ENCODE measurements at regions not wholly inside any gene's neighbourhood (a gene's known extent, or its start where the extent isn't known, plus 50 kb on each side); places are given as distances from the start of the nearest gene placed in this dataset.
A peak's percentile ranks its signal among the peaks of the same experiment; 100 is the strongest.
"Not testable (repeated sequence)": the region's sequence is repeated elsewhere in the genome, so short reads cannot be mapped to it uniquely, and the experiment has no call there.

DNA sequence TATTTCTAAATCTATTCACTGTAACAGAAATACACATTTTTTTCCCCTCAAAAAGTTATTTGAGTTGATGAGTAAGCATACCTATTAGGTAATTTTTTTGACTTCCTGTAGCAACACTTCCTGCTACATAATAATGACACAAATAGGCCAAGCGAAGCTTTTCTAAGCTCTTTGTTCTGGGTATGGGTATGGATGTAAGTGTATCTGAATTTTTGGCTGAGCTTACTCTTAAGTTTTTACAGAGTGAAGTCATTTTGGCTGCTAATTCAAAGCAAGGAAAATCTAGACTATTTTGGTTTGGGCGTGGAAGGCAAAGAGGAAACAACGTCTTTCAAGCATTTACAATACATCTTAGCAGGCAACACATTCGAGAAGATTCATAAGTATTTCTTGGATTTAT lies 1206.0 kb upstream of the FLRT2 start:
- no peaks in the 10 kb centered on the region for H3K9me3 ChIP-seq (ENCODE audit: control insufficient read depth in 2 of 3, insufficient read depth in 1 of 3, low read length in 3 of 3)
- TF ChIP-seq, protein P1, sequence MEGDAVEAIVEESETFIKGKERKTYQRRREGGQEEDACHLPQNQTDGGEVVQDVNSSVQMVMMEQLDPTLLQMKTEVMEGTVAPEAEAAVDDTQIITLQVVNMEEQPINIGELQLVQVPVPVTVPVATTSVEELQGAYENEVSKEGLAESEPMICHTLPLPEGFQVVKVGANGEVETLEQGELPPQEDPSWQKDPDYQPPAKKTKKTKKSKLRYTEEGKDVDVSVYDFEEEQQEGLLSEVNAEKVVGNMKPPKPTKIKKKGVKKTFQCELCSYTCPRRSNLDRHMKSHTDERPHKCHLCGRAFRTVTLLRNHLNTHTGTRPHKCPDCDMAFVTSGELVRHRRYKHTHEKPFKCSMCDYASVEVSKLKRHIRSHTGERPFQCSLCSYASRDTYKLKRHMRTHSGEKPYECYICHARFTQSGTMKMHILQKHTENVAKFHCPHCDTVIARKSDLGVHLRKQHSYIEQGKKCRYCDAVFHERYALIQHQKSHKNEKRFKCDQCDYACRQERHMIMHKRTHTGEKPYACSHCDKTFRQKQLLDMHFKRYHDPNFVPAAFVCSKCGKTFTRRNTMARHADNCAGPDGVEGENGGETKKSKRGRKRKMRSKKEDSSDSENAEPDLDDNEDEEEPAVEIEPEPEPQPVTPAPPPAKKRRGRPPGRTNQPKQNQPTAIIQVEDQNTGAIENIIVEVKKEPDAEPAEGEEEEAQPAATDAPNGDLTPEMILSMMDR (IDR thresholded peaks at IDR 0.05; ENCODE audit: borderline replicate concordance, extremely low read depth, insufficient read depth): no peak
- H3K27ac ChIP-seq (ENCODE audit: low read depth in 2 of 2, low read length in 2 of 2): no peak overlapping the region
- H3K9ac ChIP-seq (ENCODE audit: low read length in 3 of 3): no peak overlapping the region
- intact Hi-C loops (cut with DNase I): no loop called here
- H3K36me3 ChIP-seq (ENCODE audit: control insufficient read depth in 2 of 3, insufficient read depth in 3 of 3, low read length in 3 of 3): no peaks in the 10 kb centered on the region
- no peaks in the 10 kb centered on the region for H3K4me1 ChIP-seq (ENCODE audit: control insufficient read depth in 2 of 3, insufficient read depth in 2 of 3, low read depth in 1 of 3, low read length in 3 of 3)
- peak in 1 of 5 donors; percentile 30 for DNase-seq
- no peak for FAIRE-seq
- no peaks in the 10 kb centered on the region for H3K27me3 ChIP-seq (ENCODE audit: control insufficient read depth, insufficient read depth, low read length)
- H3K4me3 ChIP-seq (ENCODE audit: low read length in 3 of 3): no peak overlapping the region

DNA sequence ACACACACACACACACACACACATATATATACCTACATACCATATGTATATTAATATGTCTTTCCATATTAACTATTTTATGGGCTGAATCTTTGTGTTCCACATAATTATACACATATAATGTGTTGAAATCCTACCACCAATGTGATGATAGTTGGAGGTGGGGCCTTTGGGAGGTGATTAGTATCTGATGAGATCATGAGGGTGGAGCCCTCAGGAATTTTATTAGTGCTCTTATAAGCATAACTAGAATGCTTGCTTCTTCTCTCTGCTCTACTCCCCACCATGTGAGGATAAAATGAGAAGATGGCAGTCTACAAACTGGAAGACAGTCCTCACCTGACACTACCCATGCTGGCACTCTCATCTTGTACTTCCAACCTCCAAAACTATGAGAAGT lies 1193.5 kb upstream of the FLRT2 start:
- intact Hi-C loops (cut with DNase I): no loop called here
- no peak overlapping the region for H3K4me3 ChIP-seq (ENCODE audit: low read length in 3 of 3)
- no peaks in the 10 kb centered on the region for H3K4me1 ChIP-seq (ENCODE audit: control insufficient read depth in 2 of 3, insufficient read depth in 2 of 3, low read depth in 1 of 3, low read length in 3 of 3)
- TF ChIP-seq, protein P1 (IDR thresholded peaks at IDR 0.05; ENCODE audit: borderline replicate concordance, extremely low read depth, insufficient read depth): no peak
- H3K27me3 ChIP-seq (ENCODE audit: control insufficient read depth, insufficient read depth, low read length): no peaks in the 10 kb centered on the region
- H3K9ac ChIP-seq (ENCODE audit: low read length in 3 of 3): no peak overlapping the region
- FAIRE-seq (no peak), DNase-seq (no peak)
- no peaks in the 10 kb centered on the region for H3K9me3 ChIP-seq (ENCODE audit: control insufficient read depth in 2 of 3, insufficient read depth in 1 of 3, low read length in 3 of 3)
- H3K36me3 ChIP-seq (ENCODE audit: control insufficient read depth in 2 of 3, insufficient read depth in 3 of 3, low read length in 3 of 3): no peaks in the 10 kb centered on the region
- no peak overlapping the region for H3K27ac ChIP-seq (ENCODE audit: low read depth in 2 of 2, low read length in 2 of 2)

DNA sequence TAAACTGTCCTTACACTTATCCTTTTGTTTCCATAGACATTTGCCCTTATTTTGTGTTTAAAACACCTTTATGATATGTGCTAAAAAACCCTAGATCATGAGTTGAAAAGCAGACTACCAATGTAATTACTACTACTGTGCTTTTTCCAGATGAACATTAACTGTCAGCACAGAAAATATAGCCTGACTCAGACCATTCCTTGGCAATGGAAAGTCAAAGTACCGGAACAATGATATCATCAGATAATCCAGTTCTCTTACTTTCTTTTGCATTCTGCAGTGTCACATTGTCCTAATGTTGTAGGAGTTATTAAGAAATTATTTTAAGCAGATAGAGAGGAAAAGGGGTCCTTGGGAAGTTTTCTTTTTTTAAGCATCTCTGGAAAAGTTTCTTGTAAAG lies 1189.0 kb upstream of the FLRT2 start:
- Histone ChIP-seq H3K4me3 (ENCODE audit: low read length in 3 of 3) (no peak overlapping the region), H3K9me3 (ENCODE audit: control insufficient read depth in 2 of 3, insufficient read depth in 1 of 3, low read length in 3 of 3) (no peaks in the 10 kb centered on the region), H3K27ac (ENCODE audit: low read depth in 2 of 2, low read length in 2 of 2) (no peak overlapping the region), H3K27me3 (ENCODE audit: control insufficient read depth, insufficient read depth, low read length) (no peaks in the 10 kb centered on the region), H3K4me1 (ENCODE audit: control insufficient read depth in 2 of 3, insufficient read depth in 2 of 3, low read depth in 1 of 3, low read length in 3 of 3) (no peaks in the 10 kb centered on the region), H3K36me3 (ENCODE audit: control insufficient read depth in 2 of 3, insufficient read depth in 3 of 3, low read length in 3 of 3) (no peaks in the 10 kb centered on the region), H3K9ac (ENCODE audit: low read length in 3 of 3) (no peak overlapping the region)
- FAIRE-seq: no peak
- no peak for DNase-seq
- TF ChIP-seq, protein P1 (IDR thresholded peaks at IDR 0.05; ENCODE audit: borderline replicate concordance, extremely low read depth, insufficient read depth): no peak
- intact Hi-C loops (cut with DNase I): no loop called here

DNA sequence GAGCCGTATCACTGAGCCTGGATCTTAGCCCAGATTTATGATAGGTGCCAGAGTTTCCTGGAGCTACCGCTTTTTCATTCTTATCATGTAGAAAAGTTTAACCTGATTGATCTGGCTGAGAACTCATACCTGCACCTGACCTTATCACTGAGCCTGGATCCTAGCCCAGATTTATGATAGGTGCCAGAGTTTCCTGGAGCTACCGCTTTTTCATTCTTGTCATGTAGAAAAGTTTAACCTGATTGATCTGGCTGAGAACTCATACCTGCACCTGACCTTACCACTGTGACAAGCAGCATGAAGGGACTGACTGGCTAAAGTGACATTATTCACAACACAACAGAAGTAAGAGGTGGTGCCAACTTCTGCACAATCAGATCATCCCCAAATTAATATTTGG lies 1188.1 kb upstream of the FLRT2 start:
- H3K27ac ChIP-seq (ENCODE audit: low read depth in 2 of 2, low read length in 2 of 2); H3K27me3 ChIP-seq (ENCODE audit: control insufficient read depth, insufficient read depth, low read length); FAIRE-seq; intact Hi-C loops (cut with DNase I); H3K9ac ChIP-seq (ENCODE audit: low read length in 3 of 3); H3K4me1 ChIP-seq (ENCODE audit: control insufficient read depth in 2 of 3, insufficient read depth in 2 of 3, low read depth in 1 of 3, low read length in 3 of 3); H3K4me3 ChIP-seq (ENCODE audit: low read length in 3 of 3); H3K9me3 ChIP-seq (ENCODE audit: control insufficient read depth in 2 of 3, insufficient read depth in 1 of 3, low read length in 3 of 3); H3K36me3 ChIP-seq (ENCODE audit: control insufficient read depth in 2 of 3, insufficient read depth in 3 of 3, low read length in 3 of 3); DNase-seq: not testable (repeated sequence)

Data from kidney (tissue), 13 donors.